ENCODE measurements at regions not wholly inside any gene's neighbourhood (a gene's known extent, or its start where the extent isn't known, plus 50 kb on each side); places are given as distances from the start of the nearest gene placed in this dataset.

DNA sequence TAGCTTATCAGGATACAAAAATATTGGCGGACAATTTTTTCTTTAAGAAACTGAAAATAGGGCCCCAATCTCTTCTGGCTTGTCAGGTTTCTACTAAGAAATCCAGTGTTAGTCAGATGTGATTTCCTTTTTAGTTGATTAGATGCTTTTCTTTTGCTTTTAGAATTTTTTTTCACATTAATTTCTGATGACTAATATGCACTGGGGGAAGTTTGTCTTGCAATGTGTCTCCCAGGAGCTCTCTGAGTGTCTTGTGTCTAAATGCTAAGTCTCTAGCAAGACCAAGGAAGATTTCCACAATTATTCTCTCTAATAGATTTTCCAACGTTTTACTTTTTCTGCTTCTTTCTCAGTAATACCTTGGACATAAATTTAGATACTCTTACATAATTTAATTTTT is 559.8 kb upstream of the TYRP1 start:
- TF ChIP-seq, protein P1, sequence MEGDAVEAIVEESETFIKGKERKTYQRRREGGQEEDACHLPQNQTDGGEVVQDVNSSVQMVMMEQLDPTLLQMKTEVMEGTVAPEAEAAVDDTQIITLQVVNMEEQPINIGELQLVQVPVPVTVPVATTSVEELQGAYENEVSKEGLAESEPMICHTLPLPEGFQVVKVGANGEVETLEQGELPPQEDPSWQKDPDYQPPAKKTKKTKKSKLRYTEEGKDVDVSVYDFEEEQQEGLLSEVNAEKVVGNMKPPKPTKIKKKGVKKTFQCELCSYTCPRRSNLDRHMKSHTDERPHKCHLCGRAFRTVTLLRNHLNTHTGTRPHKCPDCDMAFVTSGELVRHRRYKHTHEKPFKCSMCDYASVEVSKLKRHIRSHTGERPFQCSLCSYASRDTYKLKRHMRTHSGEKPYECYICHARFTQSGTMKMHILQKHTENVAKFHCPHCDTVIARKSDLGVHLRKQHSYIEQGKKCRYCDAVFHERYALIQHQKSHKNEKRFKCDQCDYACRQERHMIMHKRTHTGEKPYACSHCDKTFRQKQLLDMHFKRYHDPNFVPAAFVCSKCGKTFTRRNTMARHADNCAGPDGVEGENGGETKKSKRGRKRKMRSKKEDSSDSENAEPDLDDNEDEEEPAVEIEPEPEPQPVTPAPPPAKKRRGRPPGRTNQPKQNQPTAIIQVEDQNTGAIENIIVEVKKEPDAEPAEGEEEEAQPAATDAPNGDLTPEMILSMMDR (conservative IDR thresholded peaks at IDR 0.05) = no peak
- TF ChIP-seq EZH2 (IDR thresholded peaks at IDR 0.05; ENCODE audit: low read depth) = no peak

Data from PC-9 (cell line).